22Rv1 (cell line): ENCODE measurements at regions not wholly inside any gene's neighbourhood (a gene's known extent, or its start where the extent isn't known, plus 50 kb on each side); places are given as distances from the start of the nearest gene placed in this dataset.

Source experiments
- ZFX ChIP-seq: fragments of 450-650 bp; IDR thresholded peaks from 2 replicates; pipeline ENCODE4 v1.6.1; 2017; ENCODE audit warnings: antibody characterized with exemption, borderline replicate concordance
- TF ChIP-seq, protein P1 (sequence below): fragments of 450-650 bp; IDR thresholded peaks from 2 replicates; pipeline ENCODE4 v1.5.1; 2017; ENCODE audit warnings: mild to moderate bottlenecking

DNA sequence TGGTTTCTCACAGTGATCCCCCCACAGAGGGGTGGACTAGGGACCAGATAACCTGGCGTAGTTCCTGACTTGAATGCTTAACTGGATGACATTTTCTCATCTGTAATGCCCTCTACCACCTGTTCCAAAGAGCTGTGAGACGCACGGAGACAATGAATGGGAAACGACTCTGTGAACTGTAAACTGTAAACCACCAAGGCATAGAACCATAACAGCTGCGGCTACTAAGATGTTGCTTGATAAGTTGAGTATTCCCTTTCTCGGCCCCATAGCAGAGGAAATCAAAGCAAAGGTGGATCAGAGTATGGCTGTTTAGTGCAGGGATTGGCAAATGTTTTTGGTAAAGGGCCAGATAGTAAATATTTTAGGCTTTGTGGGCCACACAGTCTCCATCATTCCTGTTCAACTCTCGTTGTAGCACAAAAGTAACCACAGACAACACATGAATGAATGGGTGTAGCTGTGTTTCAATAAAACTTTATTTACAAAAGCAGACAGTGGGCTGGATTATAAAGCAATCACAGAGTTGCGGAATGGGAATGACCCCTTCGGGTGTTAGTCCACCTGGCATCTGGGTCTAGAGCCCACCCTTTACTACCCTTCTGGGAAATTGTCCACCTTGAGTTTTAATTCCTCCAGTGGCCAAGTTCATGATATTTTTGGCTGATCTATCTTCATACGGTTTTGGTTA, 315.2 kb downstream of the RPS6KC1 start:
- TF ChIP-seq, protein P1, sequence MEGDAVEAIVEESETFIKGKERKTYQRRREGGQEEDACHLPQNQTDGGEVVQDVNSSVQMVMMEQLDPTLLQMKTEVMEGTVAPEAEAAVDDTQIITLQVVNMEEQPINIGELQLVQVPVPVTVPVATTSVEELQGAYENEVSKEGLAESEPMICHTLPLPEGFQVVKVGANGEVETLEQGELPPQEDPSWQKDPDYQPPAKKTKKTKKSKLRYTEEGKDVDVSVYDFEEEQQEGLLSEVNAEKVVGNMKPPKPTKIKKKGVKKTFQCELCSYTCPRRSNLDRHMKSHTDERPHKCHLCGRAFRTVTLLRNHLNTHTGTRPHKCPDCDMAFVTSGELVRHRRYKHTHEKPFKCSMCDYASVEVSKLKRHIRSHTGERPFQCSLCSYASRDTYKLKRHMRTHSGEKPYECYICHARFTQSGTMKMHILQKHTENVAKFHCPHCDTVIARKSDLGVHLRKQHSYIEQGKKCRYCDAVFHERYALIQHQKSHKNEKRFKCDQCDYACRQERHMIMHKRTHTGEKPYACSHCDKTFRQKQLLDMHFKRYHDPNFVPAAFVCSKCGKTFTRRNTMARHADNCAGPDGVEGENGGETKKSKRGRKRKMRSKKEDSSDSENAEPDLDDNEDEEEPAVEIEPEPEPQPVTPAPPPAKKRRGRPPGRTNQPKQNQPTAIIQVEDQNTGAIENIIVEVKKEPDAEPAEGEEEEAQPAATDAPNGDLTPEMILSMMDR, result no peak
- no peak for TF ChIP-seq ZFX
